Heart left ventricle (tissue), 16 donors: ENCODE measurements at regions not wholly inside any gene's neighbourhood (a gene's known extent, or its start where the extent isn't known, plus 50 kb on each side); places are given as distances from the start of the nearest gene placed in this dataset.
A peak's percentile ranks its signal among the peaks of the same experiment; 100 is the strongest.

Experiments used
- ATAC-seq, 4 donors: fragments of 200-7000 bp; cut with Tn5 transposase; one replicate each; pipeline ENCODE4 v1.9.1; 2020 to 2022; ENCODE audit warnings: moderate library complexity in 4 of 4, mild to moderate bottlenecking in 3 of 4, moderate number of reproducible peaks in 1 of 4
- DNase-seq, 5 donors: peaks; one replicate each; pipeline ENCODE4 v3.0.0-alpha.2; 2020
- H3K27ac ChIP-seq, 12 donors: fragments of 200-600 bp; sonication (generic) in 4 of 12; one replicate each; pipeline versions ENCODE4 v1.5.0 to v1.8.0; 2016 to 2022; ENCODE audit warnings: mild to moderate bottlenecking in 2 of 12
- H3K27me3 ChIP-seq, 9 donors: fragments of 200-600 bp; sonication (generic) in 2 of 9; one replicate each; pipeline versions ENCODE4 v1.5.1 to v1.8.0; 2016 to 2022; ENCODE audit warnings: mild to moderate bottlenecking in 3 of 9
- H3K36me3 ChIP-seq, 9 donors: fragments of 200-600 bp; sonication (generic) in 2 of 9; one replicate each; pipeline versions ENCODE4 v1.5.0 to v1.8.0; 2018 to 2022; ENCODE audit warnings: mild to moderate bottlenecking in 2 of 9
- H3K4me1 ChIP-seq, 12 donors: fragments of 200-600 bp; sonication (generic) in 4 of 12; one replicate each; pipeline versions ENCODE4 v1.5.0 to v1.8.0; 2016 to 2022; ENCODE audit warnings: mild to moderate bottlenecking in 3 of 12
- H3K4me3 ChIP-seq, 12 donors: fragments of 200-600 bp; sonication (generic) in 4 of 12; one replicate each; pipeline versions ENCODE4 v1.5.0 to v1.8.0; 2017 to 2022; ENCODE audit warnings: mild to moderate bottlenecking in 9 of 12, moderate library complexity in 4 of 12
- H3K9me3 ChIP-seq, 12 donors: fragments of 200-600 bp; sonication (generic) in 4 of 12; one replicate each; pipeline versions ENCODE4 v1.5.0 to v1.8.0; 2016 to 2022; ENCODE audit warnings: mild to moderate bottlenecking in 1 of 12
- CTCF ChIP-seq, 12 donors: fragments of 200-600 bp; sonication (generic) in 4 of 12; IDR thresholded peaks; one replicate each; pipeline versions ENCODE4 v1.5.0 to v1.8.0; 2018 to 2022; ENCODE audit warnings: antibody characterized with exemption in 12 of 12, mild to moderate bottlenecking in 5 of 12
- POLR2A ChIP-seq, 2 donors: fragments of 450-650 bp; IDR thresholded peaks; one replicate each; pipeline ENCODE4 v1.6.1; 2017; ENCODE audit warnings: antibody characterized with exemption in 2 of 2, mild to moderate bottlenecking in 2 of 2, moderate library complexity in 2 of 2
- WGBS, 4 donors: extraction: QIAGEN DNeasy Blood & Tissue Kit in 2 of 4; methylation state at CpG; one replicate each; pipeline versions ENCODE4 v1.1.5 to v1.1.7; 2013 to 2018; 5-methylcytosine and 5-hydroxymethylcytosine counted together
- intact Hi-C, 10 donors: fragments of 100-400 bp; cut with DNase I; formaldehyde crosslinking; loops; one replicate each; pipeline versions ENCODE4 v1.11.1 to v1.14.2; 2022
- donor health status: ischemic (EF 13 %, LVEDD 7.1; RV severe dilation, severe dysfunction).
- donor health status: healthy with polysubstance abuse.
- donor health status: DM: no; HTN: yes; CAD: no.
- donor health status: DM: no; HTN: no; CAD: no.
- donor health status: ischemic (EF 25% LVEDD 6.9; RV normal size, moderate dysfunction).
- donor health status: ischemic (EF 25% LVEDD 5.7; RV mildly dilated, moderate dysfunction).
- donor health status: healthy.
- donor health status: DM: yes; HTN: yes; CAD: no.
- donor health status: ischemic (EF 35%, LVEDD 5.7; RV mildly dilated, moderate dysfunction).
- donor health status: nonischemic (EF 11% LVEDD 7.7; RV severe dilation, severe dysfunction).
- donor health status: DM: yes; HTN: yes; CAD: no.
- donor health status: PGD.
- donor health status: ischemic (EF 29% LVEDD 5.4; RV normal size, mild dysfunction).
- donor health status: nonischemic (EF 23%, LVEDD 6.1; RV moderate dilation, normal function).

GRCh38 chr12:115201966-115202365 is 518.0 kb upstream of the TBX3 start:
- TF ChIP-seq POLR2A (IDR thresholded peaks at IDR 0.05) (no peak), CTCF (IDR thresholded peaks at IDR 0.05) (no peak)
- Histone ChIP-seq H3K4me1 (no peaks in the 10 kb centered on the region), H3K4me3 (no peak overlapping the region), H3K36me3 (no peaks in the 10 kb centered on the region), H3K9me3 (no peaks in the 10 kb centered on the region), H3K27ac (no peak overlapping the region), H3K27me3 (no peaks in the 10 kb centered on the region)
- intact Hi-C loops: no loop called here
- DNase-seq: no peak
- ATAC-seq: no peak
- WGBS, 4 donors: 81 to 87% (median 86%) methylated on average over 3 of the region's 3 CpGs

- no peak overlapping the region for H3K4me3 ChIP-seq
- TF ChIP-seq POLR2A (IDR thresholded peaks at IDR 0.05): no peak
- TF ChIP-seq CTCF (IDR thresholded peaks at IDR 0.05): no peak
Measured at GRCh38 chr12:115199831-115200230, 515.9 kb upstream of the TBX3 start.

GRCh38 chr12:115194857-115195256 is 510.9 kb upstream of the TBX3 start:
- 65 to 92% (median 77%) methylated on average over 1 of the region's 1 CpG for WGBS, 4 donors

More at GRCh38 chr12:115199831-115200230, 515.9 kb upstream of the TBX3 start:
- intact Hi-C loops: loop anchor here in 1 of 10 donors (10.0 kb wide), 1 partner anchor 555 kb away; no protein-coding TSS in a partner anchor
- Histone ChIP-seq H3K27me3 (no peaks in the 10 kb centered on the region), H3K27ac (no peak overlapping the region), H3K36me3 (no peaks in the 10 kb centered on the region), H3K4me1 (no peaks in the 10 kb centered on the region), H3K9me3 (no peaks in the 10 kb centered on the region)
- WGBS, 4 donors: 77 to 100% (median 82%) methylated on average over 1 of the region's 1 CpG
- DNase-seq (no peak), ATAC-seq (peak in 1 of 4 donors; percentile 34)

GRCh38 chr12:115194448-115194847 is 510.5 kb upstream of the TBX3 start:
- Histone ChIP-seq H3K27ac (no peak overlapping the region), H3K4me1 (peaks cover 0 to 4% (median 0%) of the 10 kb centered on the region in 12 donors), H3K36me3 (no peaks in the 10 kb centered on the region), H3K4me3 (no peak overlapping the region), H3K27me3 (no peaks in the 10 kb centered on the region), H3K9me3 (no peaks in the 10 kb centered on the region)
- no peak for DNase-seq
- ATAC-seq: no peak
- TF ChIP-seq POLR2A (IDR thresholded peaks at IDR 0.05) (no peak), CTCF (IDR thresholded peaks at IDR 0.05) (no peak)
- 80 to 93% (median 88%) methylated on average over 5 of the region's 5 CpGs for WGBS, 4 donors
- intact Hi-C loops: loop anchor here in 1 of 10 donors (10.0 kb wide), 1 partner anchor 560 kb away; no protein-coding TSS in a partner anchor

More at GRCh38 chr12:115194857-115195256, 510.9 kb upstream of the TBX3 start:
- Histone ChIP-seq H3K27ac (no peak overlapping the region), H3K4me1 (peaks cover 0 to 3% (median 0%) of the 10 kb centered on the region in 12 donors), H3K4me3 (no peak overlapping the region), H3K9me3 (no peaks in the 10 kb centered on the region), H3K27me3 (no peaks in the 10 kb centered on the region), H3K36me3 (no peaks in the 10 kb centered on the region)
- DNase-seq (no peak), ATAC-seq (no peak)
- TF ChIP-seq POLR2A (IDR thresholded peaks at IDR 0.05) (no peak), CTCF (IDR thresholded peaks at IDR 0.05) (no peak)
- intact Hi-C loops: loop anchor here in 1 of 10 donors (10.0 kb wide), 1 partner anchor 560 kb away; no protein-coding TSS in a partner anchor
